Right ventricle myocardium superior (tissue), 1 donor: ENCODE measurements at regions not wholly inside any gene's neighbourhood (a gene's known extent, or its start where the extent isn't known, plus 50 kb on each side); places are given as distances from the start of the nearest gene placed in this dataset.

Source experiments
- ATAC-seq: fragments of 200-7000 bp; cut with Tn5 transposase; one replicate; pipeline ENCODE4 v1.9.1; 2020; ENCODE audit warnings: mild to moderate bottlenecking; ENCODE audit not compliant: poor library complexity
- DNase-seq: peaks from one replicate; pipeline ENCODE4 v3.0.0-alpha.2; 2020
- intact Hi-C: fragments of 100-400 bp; cut with DNase I; formaldehyde crosslinking; loops from one replicate; pipeline ENCODE4 v1.11.2; 2022
- donor health status: DM: no; HTN: yes; CAD: no; lungs with severe emphysema.

DNA sequence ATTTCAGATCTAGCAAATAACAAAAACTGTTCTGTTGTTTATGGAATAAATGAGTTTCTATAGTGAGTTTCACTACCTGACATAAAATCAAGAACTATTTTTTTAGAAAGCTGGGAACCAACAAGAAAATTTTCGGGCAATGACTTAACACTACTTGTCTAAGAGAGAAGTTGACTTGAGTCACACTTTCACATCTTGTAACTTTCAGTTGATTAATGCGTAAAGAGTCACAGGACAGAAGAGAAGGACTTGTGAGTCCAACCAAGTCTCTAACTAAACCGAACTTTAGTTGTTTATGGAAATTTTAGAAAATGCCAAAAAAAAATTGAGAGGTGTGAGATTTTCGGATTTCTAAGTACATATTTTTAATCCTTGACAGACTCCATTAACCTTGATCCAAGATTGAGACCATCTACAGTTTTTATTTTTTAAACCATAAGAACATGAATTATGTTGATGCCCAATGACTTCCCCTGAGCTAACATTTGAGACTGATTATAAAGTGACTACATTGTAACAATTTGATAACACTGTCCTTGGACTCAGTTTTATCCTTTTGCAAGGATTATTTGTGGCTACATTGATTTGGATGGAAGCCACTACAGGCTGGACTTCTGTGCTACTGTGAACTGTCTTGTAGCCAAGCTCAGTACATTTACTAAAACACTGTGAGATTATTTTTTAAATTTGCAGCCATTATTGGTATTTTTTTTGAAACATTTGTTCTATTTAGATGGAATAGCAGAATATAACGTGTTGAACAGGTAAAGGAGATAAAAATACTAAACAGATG is 284.0 kb downstream of the PTPRC start:
- DNase-seq (no peak), ATAC-seq (peak; percentile 59)
- intact Hi-C loops = no loop called here

DNA sequence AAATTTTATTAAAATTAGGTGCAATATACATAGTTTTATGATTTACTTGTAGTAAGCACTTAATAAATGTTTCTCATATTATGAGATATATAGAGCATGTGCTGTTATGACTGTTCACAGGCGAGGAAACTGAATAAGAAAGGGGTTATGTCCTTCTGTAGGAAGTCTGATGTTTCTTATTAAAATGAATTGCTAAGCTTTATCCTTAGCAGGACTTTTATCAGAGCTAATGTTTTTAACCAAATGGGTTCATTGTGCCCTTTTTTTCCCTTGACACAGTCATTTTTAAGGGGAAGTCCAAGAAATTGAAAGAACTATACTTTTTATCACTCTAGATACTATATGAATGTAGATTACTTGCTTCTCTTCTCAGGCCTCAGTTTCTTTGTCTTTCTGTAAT is 285.2 kb downstream of the PTPRC start:
- DNase-seq (no peak), ATAC-seq (no peak)
- intact Hi-C loops = no loop called here

DNA sequence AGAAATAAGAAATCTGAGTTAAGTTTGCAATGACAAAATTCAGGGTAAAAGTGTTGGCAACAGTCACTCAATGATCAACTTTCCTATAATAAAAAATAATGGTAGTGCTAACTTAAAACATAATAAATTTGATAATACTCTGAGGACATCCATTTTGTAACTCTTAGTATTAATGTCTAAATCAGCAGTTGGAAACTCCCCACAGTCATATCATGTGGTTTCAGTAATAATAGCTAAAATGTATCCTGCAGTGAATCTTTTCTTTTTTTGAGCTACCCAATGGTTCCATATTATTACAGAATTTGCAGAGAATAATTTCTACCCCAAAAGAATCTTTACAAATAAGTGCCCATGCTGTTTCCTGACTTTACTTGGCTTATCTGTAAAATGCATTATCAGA is 286.7 kb downstream of the PTPRC start:
- ATAC-seq (no peak), DNase-seq (no peak)
- intact Hi-C loops = no loop called here

DNA sequence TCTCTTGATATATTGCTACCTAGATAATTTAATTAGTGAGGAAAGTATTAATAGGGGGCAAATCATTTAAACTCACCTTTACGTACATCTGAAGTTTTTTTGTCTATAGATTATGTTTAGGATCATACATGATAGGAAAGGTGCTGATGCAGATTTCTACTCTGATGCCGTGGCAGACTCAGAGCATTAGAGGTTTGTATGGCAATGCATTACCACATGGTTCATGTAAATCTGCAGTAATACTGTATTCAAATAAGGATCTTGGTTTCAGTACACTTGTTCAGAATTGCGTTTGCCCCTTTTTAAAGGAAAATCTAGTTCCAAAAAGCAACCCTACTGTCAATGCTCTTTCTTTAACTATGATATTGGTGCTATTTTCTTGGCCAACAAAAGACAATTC is 288.3 kb downstream of the PTPRC start:
- intact Hi-C loops = no loop called here
- DNase-seq (no peak), ATAC-seq (no peak)

DNA sequence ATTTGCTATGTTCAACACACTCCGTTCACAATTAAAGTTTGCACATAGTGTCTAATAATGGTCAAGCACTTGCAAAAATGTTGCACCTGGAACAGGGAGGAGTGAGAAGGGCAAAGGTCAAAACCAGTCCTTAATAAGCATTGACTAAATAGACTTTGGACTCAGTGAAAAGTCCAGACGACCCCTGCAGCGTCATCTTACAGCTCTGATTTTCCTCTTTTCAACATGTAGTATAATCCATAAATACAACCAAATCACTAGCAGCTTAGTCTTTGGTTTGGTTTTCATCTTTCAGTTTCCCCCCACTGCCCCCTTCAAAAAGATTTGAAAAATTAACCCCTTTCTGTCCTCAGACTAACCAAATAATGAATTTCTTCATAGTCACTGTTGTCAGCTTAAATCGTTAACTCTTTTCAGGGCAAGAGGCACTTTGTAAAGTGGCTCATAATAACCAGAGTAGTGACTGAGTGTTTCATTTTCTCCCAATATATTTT is 290.3 kb downstream of the PTPRC start:
- no peak for ATAC-seq
- intact Hi-C loops = no loop called here
- no peak for DNase-seq

DNA sequence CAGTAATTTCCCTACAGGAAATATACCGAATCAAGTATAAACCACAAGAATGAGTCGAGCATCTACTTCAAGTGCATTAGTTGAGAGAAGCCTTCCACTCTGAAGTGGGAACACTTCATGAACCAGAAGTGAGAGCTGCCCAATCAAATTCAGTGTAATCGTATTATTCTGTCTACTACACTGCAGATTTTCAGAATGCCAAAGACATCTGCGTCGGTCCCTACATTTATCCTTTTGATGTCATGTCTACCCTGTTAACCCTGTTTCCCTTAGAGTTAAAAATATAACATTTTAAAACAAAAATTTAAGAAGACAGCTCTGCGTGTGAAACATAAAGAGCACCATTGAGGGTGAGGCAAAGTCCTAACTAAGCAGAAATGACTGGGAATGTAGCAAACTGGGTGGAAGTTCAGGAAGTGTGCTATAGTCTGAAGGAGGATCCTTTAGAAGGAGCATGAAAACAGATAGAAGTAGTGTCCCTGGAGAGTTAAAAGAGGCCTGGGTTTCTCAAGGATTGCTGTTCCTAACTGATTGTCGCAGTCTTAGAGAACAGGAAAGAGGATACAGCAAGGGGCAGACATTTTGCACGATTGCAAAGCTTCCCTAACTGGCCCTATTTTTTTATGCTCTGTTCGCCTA is 291.2 kb downstream of the PTPRC start:
- intact Hi-C loops = no loop called here
- ATAC-seq = peak; percentile 84
- no peak for DNase-seq

DNA sequence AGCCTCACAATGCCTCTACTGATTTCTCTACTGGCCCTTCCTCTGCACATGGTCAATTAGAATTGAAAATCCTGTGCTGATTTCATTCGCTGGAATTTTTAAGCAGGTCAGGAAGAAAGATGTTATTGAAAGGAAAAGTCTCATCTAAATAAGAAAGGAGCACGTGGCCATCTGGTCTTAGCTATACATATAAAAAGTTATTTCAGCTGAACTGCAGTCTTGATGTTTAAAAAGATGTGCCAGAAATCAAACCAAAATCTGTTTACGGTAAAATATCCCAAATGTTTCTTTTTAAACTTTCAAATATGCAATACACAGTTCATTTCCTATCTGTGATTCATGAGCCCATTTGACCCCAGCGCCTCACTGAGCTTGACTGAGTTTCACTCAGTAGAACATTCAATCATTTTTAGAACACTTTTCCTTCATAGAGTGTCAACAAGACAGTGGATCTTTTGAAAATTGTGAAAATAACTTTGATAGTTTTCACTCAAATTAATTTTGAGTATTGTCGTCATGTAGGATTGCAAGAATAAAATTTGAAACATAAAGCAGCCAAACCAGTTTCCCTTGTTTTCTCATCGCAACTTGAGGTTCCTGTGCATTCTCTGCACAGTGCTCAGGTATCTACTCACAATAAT is 293.6 kb downstream of the PTPRC start:
- no peak for DNase-seq
- ATAC-seq = no peak
- intact Hi-C loops = no loop called here

DNA sequence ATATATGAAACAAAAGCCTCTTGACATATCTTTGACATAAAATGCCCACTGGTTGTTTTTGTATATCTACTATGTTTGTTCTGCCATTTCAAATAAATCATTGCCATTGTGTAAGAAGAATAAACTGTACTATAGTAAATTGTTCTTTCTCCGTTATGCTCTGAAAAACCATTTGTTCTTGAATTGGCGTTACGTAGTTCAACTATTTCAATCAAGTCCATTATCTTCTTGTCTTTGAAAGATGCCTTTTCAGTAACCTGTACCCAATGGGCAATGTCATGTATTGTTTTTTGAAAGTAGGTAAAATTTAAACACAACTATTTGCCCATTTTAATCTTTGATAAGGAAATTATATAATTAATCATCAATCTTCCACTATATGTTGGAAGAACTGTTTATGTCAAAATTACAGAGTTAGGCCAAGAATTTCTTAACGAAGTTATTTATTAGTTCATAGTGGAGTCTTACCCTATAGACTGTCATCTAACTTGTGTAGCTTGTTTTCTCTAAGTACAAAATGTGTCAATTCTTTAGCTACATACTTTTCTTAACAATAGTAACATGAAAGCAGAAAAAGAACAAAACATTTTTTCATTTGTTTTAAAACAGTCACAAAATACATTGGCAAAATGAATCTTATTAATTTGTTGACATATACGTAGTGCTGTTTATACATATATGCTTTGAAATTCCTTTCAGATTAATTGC is 294.8 kb downstream of the PTPRC start:
- ATAC-seq (no peak), DNase-seq (no peak)
- intact Hi-C loops = no loop called here

DNA sequence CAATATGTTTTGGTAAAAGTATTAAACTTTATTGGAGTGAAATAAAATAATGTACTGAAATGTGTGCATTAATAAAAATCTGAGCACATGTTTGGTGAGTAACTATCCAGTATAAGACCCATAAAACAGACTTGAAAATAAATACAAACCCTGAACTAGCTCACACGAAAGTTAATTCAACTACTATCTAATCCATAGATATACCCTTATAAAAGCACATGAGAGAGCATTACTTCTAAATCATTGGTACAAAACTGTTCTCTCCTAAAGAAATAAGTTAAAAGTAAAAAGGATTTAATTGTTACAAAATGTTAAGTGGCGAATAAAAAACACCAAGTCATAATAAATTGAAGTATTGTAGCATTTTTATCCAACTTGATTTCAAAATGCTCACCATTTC is 295.6 kb downstream of the PTPRC start:
- ATAC-seq = no peak
- intact Hi-C loops = no loop called here
- DNase-seq = no peak

DNA sequence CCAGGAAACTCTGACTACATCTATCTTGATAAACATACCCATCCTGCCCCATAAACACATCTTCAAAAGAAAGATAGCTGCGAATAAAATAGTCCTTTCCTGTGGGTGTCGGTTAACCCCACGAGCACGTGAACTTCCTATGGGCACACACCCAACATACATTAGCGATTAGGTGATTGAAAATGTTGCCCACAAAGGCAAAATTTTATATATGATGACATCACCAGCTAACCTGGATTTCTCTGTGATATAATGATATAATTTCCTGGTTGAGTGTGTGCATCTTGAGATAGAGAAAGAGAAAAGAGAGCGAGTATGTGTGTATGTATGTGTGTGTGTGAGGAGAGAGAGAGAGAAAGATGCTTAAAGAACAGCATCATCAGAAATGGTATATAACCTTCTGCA is 296.1 kb downstream of the PTPRC start:
- ATAC-seq (no peak), DNase-seq (no peak)
- intact Hi-C loops = no loop called here

DNA sequence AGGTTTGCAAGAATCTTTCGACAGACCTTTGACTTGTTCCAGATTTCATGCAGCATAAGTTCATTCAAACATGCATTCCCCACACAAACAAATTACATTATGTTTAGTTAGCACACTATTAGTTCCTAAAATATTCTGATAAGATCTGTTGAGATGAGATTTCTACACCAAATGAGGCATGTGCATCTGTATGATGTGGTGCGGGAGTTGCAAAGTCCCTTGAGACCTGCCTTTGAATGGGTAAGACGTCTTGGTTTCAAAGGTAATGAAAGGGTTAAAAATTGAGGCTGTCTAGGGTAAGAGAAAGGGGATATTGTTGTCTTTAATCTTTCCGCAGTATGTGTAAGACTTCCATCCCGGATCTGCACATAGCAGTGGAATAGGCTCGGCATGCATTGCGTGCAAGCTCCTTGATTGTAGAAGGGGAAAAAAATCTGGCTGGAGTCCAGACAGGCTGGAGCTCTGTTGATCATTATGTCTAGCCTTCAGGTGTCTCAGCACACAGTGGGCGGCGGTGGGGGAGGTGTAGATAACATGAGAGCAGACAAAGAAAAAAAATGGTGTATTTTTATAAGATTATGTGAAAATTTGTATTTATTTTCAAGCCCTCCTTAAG is 296.6 kb downstream of the PTPRC start:
- ATAC-seq (peak; percentile 69), DNase-seq (peak; percentile 67)
- intact Hi-C loops = no loop called here

DNA sequence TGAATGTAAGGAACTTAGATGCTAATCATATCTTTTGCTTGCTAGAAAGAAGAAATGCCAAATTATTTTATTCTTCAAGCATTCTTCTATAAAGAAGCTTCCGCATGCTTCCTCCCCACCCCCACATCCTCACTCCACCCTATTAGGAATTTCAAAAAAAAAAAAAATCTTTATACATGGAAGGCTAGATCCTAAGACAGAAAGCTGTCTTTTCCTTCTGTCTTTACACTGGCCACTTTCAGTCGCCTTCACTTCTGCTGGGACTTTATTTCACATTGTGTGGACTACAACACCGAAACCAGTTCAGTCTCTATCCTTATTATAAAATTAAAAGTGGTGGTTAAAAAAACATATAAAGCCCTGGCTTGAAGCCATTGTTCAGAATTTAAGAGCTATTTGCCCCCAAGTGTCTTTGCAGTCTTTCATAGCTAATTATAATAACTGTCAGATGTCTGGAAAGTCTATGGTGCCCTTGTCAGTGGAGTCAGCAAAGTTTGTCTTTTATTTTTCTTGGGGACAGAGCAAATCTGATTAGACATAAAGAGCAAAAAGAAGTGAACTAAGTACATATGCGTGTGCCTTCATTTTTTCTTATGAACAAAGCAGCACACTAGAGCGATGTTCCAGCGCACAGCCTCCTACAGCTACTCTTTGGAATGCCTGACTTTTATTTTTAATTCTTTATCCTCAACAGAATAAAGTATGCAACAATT is 297.7 kb downstream of the PTPRC start:
- intact Hi-C loops = no loop called here
- DNase-seq (no peak), ATAC-seq (peak; percentile 73)

DNA sequence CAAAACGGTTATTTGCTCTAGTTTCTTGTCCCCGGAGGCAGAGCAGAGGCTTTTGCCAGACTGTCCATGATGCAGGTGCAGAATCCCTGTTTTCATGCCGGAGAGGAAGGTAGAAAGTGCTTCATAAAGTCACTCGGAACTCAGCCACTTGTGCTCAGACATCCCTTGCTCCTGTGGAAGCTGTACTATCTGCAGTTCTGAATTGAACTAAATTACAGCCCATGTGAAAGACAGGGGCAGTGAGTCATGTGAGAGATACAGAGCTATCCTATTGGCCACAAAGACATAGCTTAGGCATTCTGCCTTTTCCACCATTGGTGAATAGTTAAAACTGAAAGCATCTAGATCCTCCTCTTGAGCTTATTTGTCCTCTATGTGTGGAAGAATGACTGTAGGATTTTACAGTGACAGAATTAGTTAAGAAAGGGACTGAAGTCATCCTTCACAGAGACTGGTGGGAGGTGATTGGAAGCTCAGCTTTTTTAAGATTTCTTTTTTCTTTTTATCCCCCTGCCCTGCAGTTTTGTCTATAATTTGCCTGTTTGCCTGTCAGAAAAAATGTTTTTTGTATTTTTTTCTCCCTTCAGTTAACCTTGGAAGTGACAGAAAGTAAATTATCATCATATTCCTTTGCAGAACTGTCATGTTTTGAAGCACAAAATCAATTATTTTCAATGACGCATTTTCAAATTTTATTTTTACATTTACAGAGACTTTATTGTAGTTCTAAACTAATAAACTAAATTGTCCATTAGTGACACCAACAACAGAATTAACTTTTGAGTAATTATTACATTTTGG is 298.6 kb downstream of the PTPRC start:
- intact Hi-C loops = no loop called here
- ATAC-seq (peak; percentile 97), DNase-seq (no peak)

DNA sequence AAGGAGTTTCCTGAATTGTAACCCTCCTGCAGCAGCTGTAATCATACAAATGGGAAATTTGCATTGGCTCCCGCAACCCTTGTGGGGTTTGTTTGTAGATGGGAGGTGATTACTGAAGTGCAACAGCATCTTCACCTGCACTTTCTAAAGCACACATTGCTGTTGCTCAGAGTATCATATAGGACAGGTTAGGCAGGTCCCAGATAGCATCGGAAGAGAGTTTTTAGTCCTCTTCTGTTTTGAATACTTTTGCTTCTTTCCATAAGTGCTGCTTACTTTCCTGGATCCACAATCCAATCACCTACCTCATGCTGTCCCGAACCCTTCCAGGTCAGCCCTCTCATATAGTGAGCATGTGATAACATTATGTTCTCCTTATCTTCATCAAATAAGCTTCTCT is 300.4 kb downstream of the PTPRC start:
- no peak for ATAC-seq
- no peak for DNase-seq
- intact Hi-C loops = no loop called here

DNA sequence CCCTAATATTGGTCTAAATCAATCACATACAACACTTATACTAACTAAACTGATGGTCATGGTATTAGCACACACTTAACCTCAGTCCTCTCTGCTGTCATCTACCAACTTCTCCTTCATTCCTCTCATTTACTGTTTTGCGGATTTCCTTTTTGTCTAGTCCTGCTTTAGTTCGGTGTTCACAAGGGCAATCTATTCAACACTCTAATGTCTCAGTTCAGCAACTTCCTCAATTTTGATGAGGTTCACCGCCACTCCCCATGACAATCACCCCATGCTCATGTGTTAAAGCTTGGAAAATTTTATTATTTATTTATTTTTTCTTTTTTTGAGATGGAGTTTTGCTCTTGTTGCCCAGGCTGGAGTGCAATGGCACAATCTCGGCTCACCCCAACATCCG is 301.1 kb downstream of the PTPRC start:
- intact Hi-C loops = no loop called here
- no peak for ATAC-seq
- DNase-seq = no peak

DNA sequence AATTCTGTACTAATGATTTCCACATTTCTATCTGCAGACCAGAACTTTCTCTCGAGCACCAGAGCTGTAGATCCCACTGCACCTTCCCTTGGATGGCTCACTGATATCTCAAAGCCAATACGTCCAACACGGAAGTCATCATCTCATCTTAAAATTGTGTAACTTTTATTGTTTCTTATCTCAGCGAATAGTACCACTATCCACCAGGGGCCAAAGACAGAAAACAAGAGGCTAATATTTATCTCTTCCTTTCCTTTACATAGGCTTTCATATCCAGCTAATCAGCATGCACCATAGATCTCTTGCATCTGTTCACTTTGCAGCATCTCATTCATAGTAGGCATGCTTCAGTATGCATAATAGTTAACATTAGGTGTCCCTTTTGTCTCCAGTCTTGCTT is 303.6 kb downstream of the PTPRC start:
- no peak for DNase-seq
- ATAC-seq = no peak
- intact Hi-C loops = no loop called here

DNA sequence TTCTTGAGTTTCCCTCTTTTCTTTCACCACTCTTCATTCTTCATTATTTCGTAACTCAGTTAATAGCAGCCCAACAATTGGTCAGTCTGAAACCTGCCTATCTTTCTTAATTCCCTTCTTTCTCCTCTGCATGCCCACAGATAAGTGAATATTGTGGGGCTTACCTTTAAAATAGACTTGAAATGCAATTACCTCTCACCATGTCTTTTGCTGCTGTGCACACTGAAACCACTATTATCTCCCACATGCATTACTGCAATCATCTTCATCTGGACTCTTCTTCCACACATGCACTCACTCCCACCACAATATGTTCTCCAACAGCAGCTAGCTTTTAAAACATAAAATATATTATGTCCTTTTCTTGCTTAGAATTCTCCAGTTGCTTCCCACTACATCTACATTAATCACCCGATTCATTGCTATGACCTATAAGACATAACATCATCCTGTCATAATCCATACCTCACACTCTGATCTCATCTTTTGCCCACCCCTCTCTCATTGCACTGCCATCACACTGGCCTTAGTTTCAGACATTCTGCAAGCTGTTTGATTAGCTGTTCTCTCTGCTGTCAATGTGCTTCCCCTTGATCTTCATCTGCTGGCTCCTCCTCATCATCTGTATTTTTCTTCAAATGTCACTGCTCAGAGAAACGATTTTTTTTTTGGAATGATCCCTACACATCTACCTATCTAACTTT is 304.8 kb downstream of the PTPRC start:
- DNase-seq (no peak), ATAC-seq (no peak)
- intact Hi-C loops = no loop called here
